Effector memory CD4-positive, alpha-beta T cell (primary cell): ENCODE measurements at regions not wholly inside any gene's neighbourhood (a gene's known extent, or its start where the extent isn't known, plus 50 kb on each side); places are given as distances from the start of the nearest gene placed in this dataset.

Experiments
- DNase-seq, 3 donors: peaks; one replicate each; pipeline ENCODE4 v3.0.0-alpha.2; 2020
- H3K27ac ChIP-seq: 2 replicates; pipeline ENCODE4 v1.7.0; 2013; ENCODE audit warnings: mild to moderate bottlenecking, low read length, moderate library complexity; ENCODE audit not compliant: insufficient read depth, poor library complexity, severe bottlenecking
- H3K27me3 ChIP-seq: replicated peaks from 2 replicates; pipeline ENCODE4 v1.7.0; 2013; ENCODE audit warnings: mild to moderate bottlenecking, low read length; ENCODE audit not compliant: insufficient read depth, control insufficient read depth, poor library complexity, severe bottlenecking
- H3K36me3 ChIP-seq: 2 replicates; pipeline ENCODE4 v1.7.0; 2013; ENCODE audit warnings: mild to moderate bottlenecking, low read length, moderate library complexity; ENCODE audit not compliant: control insufficient read depth, insufficient read depth
- H3K4me1 ChIP-seq: 2 replicates; pipeline ENCODE4 v1.7.0; 2013; ENCODE audit warnings: low read length, mild to moderate bottlenecking; ENCODE audit not compliant: control insufficient read depth, insufficient read depth, poor library complexity, severe bottlenecking
- H3K4me3 ChIP-seq: 2 replicates; pipeline ENCODE4 v1.7.0; 2013; ENCODE audit warnings: low read length, low read depth, mild to moderate bottlenecking; ENCODE audit not compliant: insufficient read depth, poor library complexity, severe bottlenecking
- H3K9me3 ChIP-seq: 2 replicates; pipeline ENCODE4 v1.7.0; 2013; ENCODE audit warnings: mild to moderate bottlenecking, low read length, moderate library complexity; ENCODE audit not compliant: control insufficient read depth

DNA sequence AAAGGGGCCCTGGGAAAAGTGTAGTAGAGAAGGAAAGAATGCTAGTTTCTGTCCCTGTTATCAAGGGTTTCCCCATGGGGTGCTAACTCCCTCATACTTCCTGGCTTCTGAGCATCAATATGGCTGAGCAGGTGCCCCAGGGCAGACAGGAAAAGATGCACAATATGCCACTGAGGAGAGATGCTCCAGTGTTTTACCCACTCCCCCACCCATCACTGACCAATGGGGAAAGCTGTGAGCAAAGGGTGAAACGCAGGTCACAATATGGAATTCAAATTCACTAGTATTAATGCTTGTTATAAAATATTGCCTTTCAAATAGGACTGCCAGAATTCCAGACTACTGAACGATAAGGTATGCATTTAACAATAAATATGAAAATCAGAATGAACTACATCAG lies 187.5 kb upstream of the CTNNB1 start:
- H3K4me3 ChIP-seq = no peak overlapping the region
- no peaks in the 10 kb centered on the region for H3K4me1 ChIP-seq
- H3K36me3 ChIP-seq = no peaks in the 10 kb centered on the region
- DNase-seq = no peak
- no peaks in the 10 kb centered on the region for H3K9me3 ChIP-seq
- H3K27ac ChIP-seq = no peak overlapping the region
- no peaks in the 10 kb centered on the region for H3K27me3 ChIP-seq

GRCh38 chr3:41018855-41019254 lies 180.4 kb upstream of the CTNNB1 start:
- no peak for DNase-seq
- Histone ChIP-seq H3K27me3 (no peaks in the 10 kb centered on the region), H3K4me3 (no peak overlapping the region), H3K36me3 (no peaks in the 10 kb centered on the region), H3K4me1 (no peaks in the 10 kb centered on the region), H3K27ac (no peak overlapping the region), H3K9me3 (no peaks in the 10 kb centered on the region)

GRCh38 chr3:41024031-41024836 lies 175.1 kb upstream of the CTNNB1 start:
- Histone ChIP-seq H3K36me3 (no peaks in the 10 kb centered on the region), H3K27me3 (no peaks in the 10 kb centered on the region), H3K9me3 (no peaks in the 10 kb centered on the region), H3K27ac (no peak overlapping the region), H3K4me1 (no peaks in the 10 kb centered on the region), H3K4me3 (no peak overlapping the region)
- no peak for DNase-seq

GRCh38 chr3:41026394-41027177 lies 172.7 kb upstream of the CTNNB1 start:
- DNase-seq = no peak
- no peaks in the 10 kb centered on the region for H3K36me3 ChIP-seq
- H3K4me1 ChIP-seq = no peaks in the 10 kb centered on the region
- no peak overlapping the region for H3K27ac ChIP-seq
- no peak overlapping the region for H3K4me3 ChIP-seq
- H3K27me3 ChIP-seq = no peaks in the 10 kb centered on the region
- H3K9me3 ChIP-seq = no peaks in the 10 kb centered on the region

GRCh38 chr3:41029356-41029755 lies 169.9 kb upstream of the CTNNB1 start:
- no peaks in the 10 kb centered on the region for H3K4me1 ChIP-seq
- no peak for DNase-seq

DNA sequence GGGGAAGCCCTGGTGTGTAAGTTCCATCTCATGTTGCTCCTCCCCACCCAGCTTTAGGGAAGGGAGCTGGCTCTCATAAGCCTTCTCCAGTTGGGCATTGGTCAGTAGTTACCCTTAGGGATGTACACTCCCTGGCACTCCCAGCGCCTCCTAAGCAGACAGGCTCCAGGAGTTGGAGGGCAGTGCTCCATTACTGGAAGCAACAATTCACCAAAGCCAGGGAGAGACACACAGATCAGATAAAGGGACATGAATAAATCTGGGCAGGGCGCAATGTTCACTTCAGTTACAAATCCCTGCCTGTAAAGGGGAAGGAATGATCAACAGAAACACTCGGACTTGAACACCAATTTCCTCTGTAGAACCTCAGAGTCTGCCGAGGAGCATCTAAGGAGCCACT lies 169.1 kb upstream of the CTNNB1 start:
- Histone ChIP-seq H3K4me3 (no peak overlapping the region), H3K27me3 (no peaks in the 10 kb centered on the region), H3K27ac (no peak overlapping the region), H3K4me1 (no peaks in the 10 kb centered on the region), H3K36me3 (no peaks in the 10 kb centered on the region), H3K9me3 (no peaks in the 10 kb centered on the region)
- DNase-seq = no peak

More at GRCh38 chr3:41029356-41029755, 169.9 kb upstream of the CTNNB1 start:
- no peak overlapping the region for H3K4me3 ChIP-seq
- no peaks in the 10 kb centered on the region for H3K36me3 ChIP-seq
- H3K27ac ChIP-seq = no peak overlapping the region
- no peaks in the 10 kb centered on the region for H3K27me3 ChIP-seq
- no peaks in the 10 kb centered on the region for H3K9me3 ChIP-seq

DNA sequence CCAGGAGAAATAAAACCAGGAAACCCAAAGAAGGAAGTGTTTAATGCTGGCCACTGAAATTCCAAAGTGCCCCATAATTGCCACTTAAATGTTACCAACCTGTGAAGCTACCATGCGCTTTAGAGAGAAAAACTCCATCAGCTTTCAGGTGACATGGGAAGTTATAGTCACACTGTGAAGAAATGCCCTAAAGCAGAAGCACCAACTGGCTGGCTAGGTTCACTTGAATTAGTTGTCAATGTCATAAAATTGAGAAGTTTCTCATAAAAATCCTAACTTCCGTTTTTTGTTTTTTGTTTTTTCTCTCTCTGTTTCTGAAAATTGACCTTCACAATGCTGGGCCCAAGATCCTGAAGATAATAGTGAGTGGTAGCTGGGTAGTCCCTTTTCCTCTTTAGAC lies 167.9 kb upstream of the CTNNB1 start:
- Histone ChIP-seq H3K27ac (no peak overlapping the region), H3K4me3 (no peak overlapping the region), H3K36me3 (no peaks in the 10 kb centered on the region), H3K27me3 (no peaks in the 10 kb centered on the region), H3K4me1 (no peaks in the 10 kb centered on the region), H3K9me3 (no peaks in the 10 kb centered on the region)
- no peak for DNase-seq

DNA sequence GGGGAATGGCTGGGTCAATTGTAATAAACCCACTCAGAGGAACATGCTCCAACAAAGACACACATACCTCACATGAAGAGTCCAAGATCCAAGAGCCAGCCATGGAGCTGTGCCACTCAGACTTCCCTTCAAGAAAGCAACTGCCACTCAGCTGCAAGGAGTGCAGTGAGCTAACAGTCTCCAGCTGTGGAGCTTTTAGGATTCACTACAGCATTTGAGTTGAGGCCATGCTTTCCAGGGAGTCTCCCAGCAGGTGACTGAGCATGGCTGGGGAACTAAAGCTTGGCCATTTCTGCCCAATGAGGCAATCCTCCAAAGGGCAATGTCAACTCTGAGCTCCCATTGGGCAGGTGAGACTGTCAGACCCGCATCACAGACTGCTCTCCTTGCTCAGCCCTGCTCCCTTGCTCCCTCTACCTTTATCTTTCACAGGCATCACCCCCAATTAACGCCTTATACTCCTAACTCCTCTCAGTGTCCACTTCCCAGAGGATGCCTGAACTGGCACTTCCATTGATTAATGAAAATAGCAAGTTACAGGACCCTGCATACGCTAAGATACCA lies 165.3 kb upstream of the CTNNB1 start:
- no peak for DNase-seq
- Histone ChIP-seq H3K36me3 (no peaks in the 10 kb centered on the region), H3K4me1 (no peaks in the 10 kb centered on the region)

DNA sequence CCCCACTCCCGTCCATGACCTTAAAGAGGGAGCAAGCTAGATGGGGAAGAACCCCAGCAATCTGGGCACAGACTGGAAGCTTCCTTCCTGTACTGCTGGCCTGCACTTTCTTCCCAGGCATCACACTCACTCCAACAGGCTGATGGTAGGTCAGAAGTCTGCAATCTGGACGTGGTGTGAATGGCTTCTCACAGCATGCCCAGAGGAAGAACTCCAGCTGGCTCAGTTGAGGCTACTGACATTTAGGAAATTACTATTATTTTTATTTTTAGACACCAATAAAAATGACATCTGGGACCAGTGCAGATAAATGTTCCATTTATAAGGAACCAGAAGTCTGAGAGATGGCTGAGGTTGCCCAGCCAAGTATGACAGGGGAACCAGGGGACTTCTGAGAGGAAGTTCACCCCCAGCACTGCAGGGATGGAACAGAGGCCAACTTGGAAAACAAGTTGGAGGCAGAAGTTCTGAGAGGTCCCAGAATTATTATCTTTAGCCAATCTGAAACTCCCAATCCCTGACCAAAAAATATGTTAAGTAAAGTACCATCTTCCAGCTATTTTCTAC lies 163.8 kb upstream of the CTNNB1 start:
- Histone ChIP-seq H3K36me3 (no peaks in the 10 kb centered on the region), H3K27ac (no peak overlapping the region), H3K4me1 (no peaks in the 10 kb centered on the region), H3K27me3 (no peaks in the 10 kb centered on the region), H3K9me3 (no peaks in the 10 kb centered on the region), H3K4me3 (no peak overlapping the region)
- no peak for DNase-seq

More for the DNA sequence above, 165.3 kb upstream of the CTNNB1 start:
- Histone ChIP-seq H3K4me3 (no peak overlapping the region), H3K27ac (no peak overlapping the region), H3K27me3 (no peaks in the 10 kb centered on the region), H3K9me3 (no peaks in the 10 kb centered on the region)
